ENCODE measurements at regions not wholly inside any gene's neighbourhood (a gene's known extent, or its start where the extent isn't known, plus 50 kb on each side); places are given as distances from the start of the nearest gene placed in this dataset.

GRCh38 chr6:6521961-6522482 is 66.5 kb upstream of the LY86 start (continued):
- TF ChIP-seq ZNF281 (CRISPR knock-in tag; IDR thresholded peaks at IDR 0.05): no peak
- no peak for TF ChIP-seq PRRX2 (CRISPR knock-in tag; IDR thresholded peaks at IDR 0.05)
- TF ChIP-seq EMX1 (CRISPR knock-in tag; IDR thresholded peaks at IDR 0.05): no peak
- TF ChIP-seq MYBL2 (CRISPR knock-in tag; IDR thresholded peaks at IDR 0.05): no peak
- no peak for TF ChIP-seq ATF6 (CRISPR knock-in tag; IDR thresholded peaks at IDR 0.05)
- TF ChIP-seq, protein P1, sequence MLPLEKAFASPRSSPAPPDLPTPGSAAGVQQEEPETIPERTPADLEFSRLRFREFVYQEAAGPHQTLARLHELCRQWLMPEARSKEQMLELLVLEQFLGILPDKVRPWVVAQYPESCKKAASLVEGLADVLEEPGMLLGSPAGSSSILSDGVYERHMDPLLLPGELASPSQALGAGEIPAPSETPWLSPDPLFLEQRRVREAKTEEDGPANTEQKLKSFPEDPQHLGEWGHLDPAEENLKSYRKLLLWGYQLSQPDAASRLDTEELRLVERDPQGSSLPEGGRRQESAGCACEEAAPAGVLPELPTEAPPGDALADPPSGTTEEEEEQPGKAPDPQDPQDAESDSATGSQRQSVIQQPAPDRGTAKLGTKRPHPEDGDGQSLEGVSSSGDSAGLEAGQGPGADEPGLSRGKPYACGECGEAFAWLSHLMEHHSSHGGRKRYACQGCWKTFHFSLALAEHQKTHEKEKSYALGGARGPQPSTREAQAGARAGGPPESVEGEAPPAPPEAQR (CRISPR knock-in tag; IDR thresholded peaks at IDR 0.05): no peak

- no peak for DNase-seq (ENCODE audit: low spot score)
- no peaks in the 10 kb centered on the region for H3K36me3 Mint-ChIP-seq
- TF ChIP-seq, protein P2, sequence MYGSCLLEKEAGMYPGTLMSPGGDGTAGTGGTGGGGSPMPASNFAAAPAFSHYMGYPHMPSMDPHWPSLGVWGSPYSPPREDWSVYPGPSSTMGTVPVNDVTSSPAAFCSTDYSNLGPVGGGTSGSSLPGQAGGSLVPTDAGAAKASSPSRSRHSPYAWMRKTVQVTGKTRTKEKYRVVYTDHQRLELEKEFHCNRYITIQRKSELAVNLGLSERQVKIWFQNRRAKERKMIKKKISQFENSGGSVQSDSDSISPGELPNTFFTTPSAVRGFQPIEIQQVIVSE (CRISPR knock-in tag; IDR thresholded peaks at IDR 0.05; ENCODE audit: borderline replicate concordance): no peak
- TF ChIP-seq ZNF121 (CRISPR knock-in tag; IDR thresholded peaks at IDR 0.05): no peak
- TF ChIP-seq SMAD3 (CRISPR knock-in tag; IDR thresholded peaks at IDR 0.05; ENCODE audit: borderline replicate concordance): no peak
- no peak for TF ChIP-seq CBFB (CRISPR knock-in tag; IDR thresholded peaks at IDR 0.05; ENCODE audit: low read depth)
- TF ChIP-seq CTCF (IDR thresholded peaks at IDR 0.05): no peak
- TF ChIP-seq ZBTB21 (CRISPR knock-in tag; IDR thresholded peaks at IDR 0.05; ENCODE audit: borderline replicate concordance): no peak
- no peak for TF ChIP-seq NR2C2 (CRISPR knock-in tag; IDR thresholded peaks at IDR 0.05)
- no peak for TF ChIP-seq FOXJ3 (CRISPR knock-in tag; IDR thresholded peaks at IDR 0.05; ENCODE audit: borderline replicate concordance)
- no peak for TF ChIP-seq RORB (CRISPR knock-in tag; IDR thresholded peaks at IDR 0.05)
- TF ChIP-seq, protein P3, sequence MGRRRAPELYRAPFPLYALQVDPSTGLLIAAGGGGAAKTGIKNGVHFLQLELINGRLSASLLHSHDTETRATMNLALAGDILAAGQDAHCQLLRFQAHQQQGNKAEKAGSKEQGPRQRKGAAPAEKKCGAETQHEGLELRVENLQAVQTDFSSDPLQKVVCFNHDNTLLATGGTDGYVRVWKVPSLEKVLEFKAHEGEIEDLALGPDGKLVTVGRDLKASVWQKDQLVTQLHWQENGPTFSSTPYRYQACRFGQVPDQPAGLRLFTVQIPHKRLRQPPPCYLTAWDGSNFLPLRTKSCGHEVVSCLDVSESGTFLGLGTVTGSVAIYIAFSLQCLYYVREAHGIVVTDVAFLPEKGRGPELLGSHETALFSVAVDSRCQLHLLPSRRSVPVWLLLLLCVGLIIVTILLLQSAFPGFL (CRISPR knock-in tag; IDR thresholded peaks at IDR 0.05; ENCODE audit: borderline replicate concordance): no peak
- TF ChIP-seq ZNF423 (CRISPR knock-in tag; IDR thresholded peaks at IDR 0.05): no peak
- TF ChIP-seq ZNF671 (CRISPR knock-in tag; IDR thresholded peaks at IDR 0.05): no peak
- TF ChIP-seq, protein P4, sequence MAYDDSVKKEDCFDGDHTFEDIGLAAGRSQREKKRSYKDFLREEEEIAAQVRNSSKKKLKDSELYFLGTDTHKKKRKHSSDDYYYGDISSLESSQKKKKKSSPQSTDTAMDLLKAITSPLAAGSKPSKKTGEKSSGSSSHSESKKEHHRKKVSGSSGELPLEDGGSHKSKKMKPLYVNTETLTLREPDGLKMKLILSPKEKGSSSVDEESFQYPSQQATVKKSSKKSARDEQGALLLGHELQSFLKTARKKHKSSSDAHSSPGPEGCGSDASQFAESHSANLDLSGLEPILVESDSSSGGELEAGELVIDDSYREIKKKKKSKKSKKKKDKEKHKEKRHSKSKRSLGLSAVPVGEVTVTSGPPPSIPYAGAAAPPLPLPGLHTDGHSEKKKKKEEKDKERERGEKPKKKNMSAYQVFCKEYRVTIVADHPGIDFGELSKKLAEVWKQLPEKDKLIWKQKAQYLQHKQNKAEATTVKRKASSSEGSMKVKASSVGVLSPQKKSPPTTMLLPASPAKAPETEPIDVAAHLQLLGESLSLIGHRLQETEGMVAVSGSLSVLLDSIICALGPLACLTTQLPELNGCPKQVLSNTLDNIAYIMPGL (CRISPR knock-in tag; IDR thresholded peaks at IDR 0.05): no peak
- peaks cover 37% of the 10 kb centered on the region for H3K4me1 Mint-ChIP-seq
- H3K27me3 Mint-ChIP-seq (ENCODE audit: low read depth): peaks cover 3% of the 10 kb centered on the region; the same call in 1 of the 2 replicates
- H3K9me3 Mint-ChIP-seq: peaks cover 10% of the 10 kb centered on the region; the same call in 1 of the 2 replicates
- ChIA-PET POLR2A (no interaction called here), CTCF (interaction anchor here (0.6 kb wide), 1 partner anchor 391 kb away, joined by 4 read pairs; no protein-coding TSS in a partner anchor)
- H3K27ac Mint-ChIP-seq: no peak overlapping the region
- ATAC-seq: no peak
- no peak overlapping the region for H3K4me3 Mint-ChIP-seq
These were observed 65.8 kb upstream of the LY86 start for GRCh38 chr6:6522709-6523108.
